K562 (cell line): ENCODE measurements at regions not wholly inside any gene's neighbourhood (a gene's known extent, or its start where the extent isn't known, plus 50 kb on each side); places are given as distances from the start of the nearest gene placed in this dataset.

Experiments
- BCL6 ChIP-seq: fragments of 250-450 bp; sonication (Bioruptor Pico); IDR thresholded peaks from 2 replicates; pipeline ENCODE4 v1.4.0; 2020
- E2F3 ChIP-seq: fragments of 250-450 bp; sonication (Bioruptor Pico); IDR thresholded peaks from 2 replicates; pipeline ENCODE4 v1.4.0; 2020; ENCODE audit warnings: mild to moderate bottlenecking
- ERF ChIP-seq: fragments of 450-650 bp; formaldehyde crosslinking; IDR thresholded peaks from 2 replicates; pipeline ENCODE4 v1.4.0; 2020; ENCODE audit warnings: mild to moderate bottlenecking, mixed read lengths
- HOXB6 ChIP-seq: fragments of 250-450 bp; sonication (Bioruptor Pico); IDR thresholded peaks from 2 replicates; pipeline ENCODE4 v1.5.1; 2022; ENCODE audit warnings: mild to moderate bottlenecking, borderline replicate concordance
- MCM3 ChIP-seq: fragments of 450-650 bp; IDR thresholded peaks from 2 replicates; pipeline ENCODE4 v1.6.1; 2016
- SIX5 ChIP-seq, 2 experiments: IDR thresholded peaks; 2 replicates each; pipeline ENCODE4 v1.6.1; 2011; ENCODE audit warnings: low read length in 2 of 2, borderline replicate concordance in 1 of 2, low read depth in 1 of 2, mild to moderate bottlenecking in 1 of 2, moderate library complexity in 1 of 2; ENCODE audit not compliant: insufficient read depth in 1 of 2
- SMARCA5 ChIP-seq: fragments of 450-650 bp; IDR thresholded peaks from 2 replicates; pipeline ENCODE4 v1.6.1; 2016
- TAF1 ChIP-seq: IDR thresholded peaks from 2 replicates; pipeline ENCODE4 v1.6.1; 2011; ENCODE audit warnings: mild to moderate bottlenecking, low read length, moderate library complexity; ENCODE audit not compliant: insufficient read depth, control insufficient read depth, severe bottlenecking; ENCODE audit errors: extremely low read depth
- TEAD4 ChIP-seq, 2 experiments: sonication (generic) in 1 of 2; formaldehyde crosslinking in 1 of 2; IDR thresholded peaks; 2 replicates each; pipeline versions ENCODE4 v1.6.1 to v1.8.0; 2012 to 2022; ENCODE audit warnings: borderline replicate concordance in 1 of 2, inconsistent platforms in 1 of 2, low read length in 1 of 2, mild to moderate bottlenecking in 1 of 2, missing genetic modification reagents in 1 of 2
- TF ChIP-seq, protein P1 (sequence below): fragments of 250-450 bp; sonication (Bioruptor Pico); IDR thresholded peaks from 2 replicates; pipeline ENCODE4 v1.8.0; 2022; ENCODE audit warnings: inconsistent platforms
- TF ChIP-seq, protein P2 (sequence below): fragments of 250-450 bp; sonication (Bioruptor Pico); IDR thresholded peaks from 2 replicates; pipeline ENCODE4 v1.5.0; 2021
- TF ChIP-seq, protein P3 (sequence below): sonication (generic); formaldehyde crosslinking; IDR thresholded peaks from 2 replicates; pipeline ENCODE4 v1.8.0; 2022; ENCODE audit warnings: mild to moderate bottlenecking, low read depth, missing genetic modification reagents
- TF ChIP-seq, protein P4 (sequence below): fragments of 150-350 bp; conservative IDR thresholded peaks from 2 replicates; pipeline ENCODE4 v1.6.1; 2014; ENCODE audit warnings: low read length
- TF ChIP-seq, protein P5 (sequence below): fragments of 250-450 bp; sonication (Bioruptor Pico); IDR thresholded peaks from 2 replicates; pipeline ENCODE4 v1.5.0; 2021
- TF ChIP-seq, protein P6 (sequence below): fragments of 250-450 bp; sonication (Bioruptor Pico); IDR thresholded peaks from 2 replicates; pipeline ENCODE4 v1.5.1; 2021; ENCODE audit warnings: mild to moderate bottlenecking

DNA sequence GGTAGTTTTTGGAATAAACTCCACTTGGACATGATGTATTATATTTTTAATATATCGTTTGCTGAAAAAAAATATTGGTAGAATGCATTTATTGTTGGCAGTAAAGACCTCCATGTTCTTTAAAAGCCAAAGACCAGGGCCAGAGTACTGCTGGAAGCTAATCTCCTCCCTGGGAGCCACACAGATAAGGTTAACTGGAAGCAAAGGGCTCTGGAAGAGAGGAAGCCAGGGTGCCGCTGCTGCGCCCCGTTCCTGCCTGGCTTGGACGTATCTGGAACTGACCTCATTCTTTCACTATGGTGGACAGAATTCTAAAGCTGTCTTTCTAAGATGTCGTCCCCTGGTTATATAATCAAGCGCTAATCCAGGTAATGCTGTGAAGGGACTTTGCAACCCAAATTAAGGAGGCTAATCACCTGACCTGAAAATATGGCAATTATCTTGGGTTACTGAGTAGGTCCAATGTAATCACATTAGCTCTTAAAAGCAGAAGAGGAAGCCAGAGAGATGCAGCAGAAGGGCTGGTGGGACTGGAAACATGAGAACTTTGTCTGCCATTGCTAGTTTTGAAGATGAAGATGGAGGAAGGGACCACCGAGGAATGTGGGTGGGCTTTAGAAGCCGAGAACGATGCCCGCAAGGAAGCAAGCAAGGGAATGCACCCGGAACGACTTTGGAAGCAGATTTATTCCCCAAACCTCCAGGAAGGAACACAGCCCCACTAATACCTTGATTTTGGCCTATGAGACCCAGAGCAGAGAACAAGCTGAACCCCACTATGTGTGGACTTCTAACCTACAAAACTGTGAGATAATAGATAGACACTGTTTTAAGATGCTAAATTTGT is 167.7 kb upstream of the KCNJ15 start (continued):
- TF ChIP-seq, protein P1, sequence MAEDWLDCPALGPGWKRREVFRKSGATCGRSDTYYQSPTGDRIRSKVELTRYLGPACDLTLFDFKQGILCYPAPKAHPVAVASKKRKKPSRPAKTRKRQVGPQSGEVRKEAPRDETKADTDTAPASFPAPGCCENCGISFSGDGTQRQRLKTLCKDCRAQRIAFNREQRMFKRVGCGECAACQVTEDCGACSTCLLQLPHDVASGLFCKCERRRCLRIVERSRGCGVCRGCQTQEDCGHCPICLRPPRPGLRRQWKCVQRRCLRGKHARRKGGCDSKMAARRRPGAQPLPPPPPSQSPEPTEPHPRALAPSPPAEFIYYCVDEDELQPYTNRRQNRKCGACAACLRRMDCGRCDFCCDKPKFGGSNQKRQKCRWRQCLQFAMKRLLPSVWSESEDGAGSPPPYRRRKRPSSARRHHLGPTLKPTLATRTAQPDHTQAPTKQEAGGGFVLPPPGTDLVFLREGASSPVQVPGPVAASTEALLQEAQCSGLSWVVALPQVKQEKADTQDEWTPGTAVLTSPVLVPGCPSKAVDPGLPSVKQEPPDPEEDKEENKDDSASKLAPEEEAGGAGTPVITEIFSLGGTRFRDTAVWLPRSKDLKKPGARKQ = no peak
- TF ChIP-seq E2F3 (0 out of 2 replicates have a peak, but pooled peaks have one; percentile 20), ERF (CRISPR knock-in tag) (no peak), TEAD4 (IDR thresholded peaks at IDR 0.05; ENCODE audit: low read length) (peak; percentile 60), TEAD4 (CRISPR knock-in tag; IDR thresholded peaks at IDR 0.05; ENCODE audit: borderline replicate concordance) (no peak), MCM3 (no peak), SMARCA5 (0 out of 2 replicates have a peak, but pooled peaks have one; percentile 32), SIX5 (IDR thresholded peaks at IDR 0.05; ENCODE audit: borderline replicate concordance in 1 of 2, insufficient read depth in 1 of 2, low read depth in 1 of 2, low read length in 2 of 2) (no peak), TAF1 (peak; percentile 14), HOXB6 (no peak), BCL6 (CRISPR knock-in tag) (no peak)
- TF ChIP-seq, protein P2, sequence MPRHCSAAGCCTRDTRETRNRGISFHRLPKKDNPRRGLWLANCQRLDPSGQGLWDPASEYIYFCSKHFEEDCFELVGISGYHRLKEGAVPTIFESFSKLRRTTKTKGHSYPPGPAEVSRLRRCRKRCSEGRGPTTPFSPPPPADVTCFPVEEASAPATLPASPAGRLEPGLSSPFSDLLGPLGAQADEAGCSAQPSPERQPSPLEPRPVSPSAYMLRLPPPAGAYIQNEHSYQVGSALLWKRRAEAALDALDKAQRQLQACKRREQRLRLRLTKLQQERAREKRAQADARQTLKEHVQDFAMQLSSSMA (CRISPR knock-in tag) = no peak
- TF ChIP-seq, protein P3, sequence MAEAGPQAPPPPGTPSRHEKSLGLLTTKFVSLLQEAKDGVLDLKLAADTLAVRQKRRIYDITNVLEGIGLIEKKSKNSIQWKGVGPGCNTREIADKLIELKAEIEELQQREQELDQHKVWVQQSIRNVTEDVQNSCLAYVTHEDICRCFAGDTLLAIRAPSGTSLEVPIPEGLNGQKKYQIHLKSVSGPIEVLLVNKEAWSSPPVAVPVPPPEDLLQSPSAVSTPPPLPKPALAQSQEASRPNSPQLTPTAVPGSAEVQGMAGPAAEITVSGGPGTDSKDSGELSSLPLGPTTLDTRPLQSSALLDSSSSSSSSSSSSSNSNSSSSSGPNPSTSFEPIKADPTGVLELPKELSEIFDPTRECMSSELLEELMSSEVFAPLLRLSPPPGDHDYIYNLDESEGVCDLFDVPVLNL (CRISPR knock-in tag) = no peak
- TF ChIP-seq, protein P4, sequence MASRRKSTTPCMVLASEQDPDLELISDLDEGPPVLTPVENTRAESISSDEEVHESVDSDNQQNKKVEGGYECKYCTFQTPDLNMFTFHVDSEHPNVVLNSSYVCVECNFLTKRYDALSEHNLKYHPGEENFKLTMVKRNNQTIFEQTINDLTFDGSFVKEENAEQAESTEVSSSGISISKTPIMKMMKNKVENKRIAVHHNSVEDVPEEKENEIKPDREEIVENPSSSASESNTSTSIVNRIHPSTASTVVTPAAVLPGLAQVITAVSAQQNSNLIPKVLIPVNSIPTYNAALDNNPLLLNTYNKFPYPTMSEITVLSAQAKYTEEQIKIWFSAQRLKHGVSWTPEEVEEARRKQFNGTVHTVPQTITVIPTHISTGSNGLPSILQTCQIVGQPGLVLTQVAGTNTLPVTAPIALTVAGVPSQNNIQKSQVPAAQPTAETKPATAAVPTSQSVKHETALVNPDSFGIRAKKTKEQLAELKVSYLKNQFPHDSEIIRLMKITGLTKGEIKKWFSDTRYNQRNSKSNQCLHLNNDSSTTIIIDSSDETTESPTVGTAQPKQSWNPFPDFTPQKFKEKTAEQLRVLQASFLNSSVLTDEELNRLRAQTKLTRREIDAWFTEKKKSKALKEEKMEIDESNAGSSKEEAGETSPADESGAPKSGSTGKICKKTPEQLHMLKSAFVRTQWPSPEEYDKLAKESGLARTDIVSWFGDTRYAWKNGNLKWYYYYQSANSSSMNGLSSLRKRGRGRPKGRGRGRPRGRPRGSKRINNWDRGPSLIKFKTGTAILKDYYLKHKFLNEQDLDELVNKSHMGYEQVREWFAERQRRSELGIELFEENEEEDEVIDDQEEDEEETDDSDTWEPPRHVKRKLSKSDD = 0 out of 2 replicates have a peak, but pooled peaks have one; percentile 45
- TF ChIP-seq, protein P5, sequence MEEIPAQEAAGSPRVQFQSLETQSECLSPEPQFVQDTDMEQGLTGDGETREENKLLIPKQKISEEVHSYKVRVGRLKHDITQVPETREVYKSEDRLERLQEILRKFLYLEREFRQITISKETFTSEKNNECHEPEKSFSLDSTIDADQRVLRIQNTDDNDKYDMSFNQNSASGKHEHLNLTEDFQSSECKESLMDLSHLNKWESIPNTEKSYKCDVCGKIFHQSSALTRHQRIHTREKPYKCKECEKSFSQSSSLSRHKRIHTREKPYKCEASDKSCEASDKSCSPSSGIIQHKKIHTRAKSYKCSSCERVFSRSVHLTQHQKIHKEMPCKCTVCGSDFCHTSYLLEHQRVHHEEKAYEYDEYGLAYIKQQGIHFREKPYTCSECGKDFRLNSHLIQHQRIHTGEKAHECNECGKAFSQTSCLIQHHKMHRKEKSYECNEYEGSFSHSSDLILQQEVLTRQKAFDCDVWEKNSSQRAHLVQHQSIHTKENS (CRISPR knock-in tag) = no peak
- TF ChIP-seq, protein P6, sequence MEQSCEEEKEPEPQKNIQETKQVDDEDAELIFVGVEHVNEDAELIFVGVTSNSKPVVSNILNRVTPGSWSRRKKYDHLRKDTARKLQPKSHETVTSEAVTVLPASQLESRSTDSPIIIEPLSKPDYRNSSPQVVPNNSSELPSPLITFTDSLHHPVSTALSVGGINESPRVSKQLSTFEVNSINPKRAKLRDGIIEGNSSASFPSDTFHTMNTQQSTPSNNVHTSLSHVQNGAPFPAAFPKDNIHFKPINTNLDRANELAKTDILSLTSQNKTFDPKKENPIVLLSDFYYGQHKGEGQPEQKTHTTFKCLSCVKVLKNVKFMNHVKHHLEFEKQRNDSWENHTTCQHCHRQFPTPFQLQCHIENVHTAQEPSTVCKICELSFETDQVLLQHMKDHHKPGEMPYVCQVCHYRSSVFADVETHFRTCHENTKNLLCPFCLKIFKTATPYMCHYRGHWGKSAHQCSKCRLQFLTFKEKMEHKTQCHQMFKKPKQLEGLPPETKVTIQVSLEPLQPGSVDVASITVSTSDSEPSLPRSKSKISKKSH = no peak
